Epithelial cell of esophagus (primary cell): ENCODE measurements at regions not wholly inside any gene's neighbourhood (a gene's known extent, or its start where the extent isn't known, plus 50 kb on each side); places are given as distances from the start of the nearest gene placed in this dataset.

Experiments
- DNase-seq: peaks from one replicate; pipeline ENCODE4 v3.0.0; 2010; ENCODE audit warnings: low read depth
- H3K4me3 ChIP-seq: 2 replicates; pipeline ENCODE4 v1.5.1; 2011; ENCODE audit warnings: mild to moderate bottlenecking, low read length, control low read depth
- TF ChIP-seq, protein P1 (sequence below): IDR thresholded peaks from 2 replicates; pipeline ENCODE4 v1.5.1; 2011; ENCODE audit warnings: low read depth, mild to moderate bottlenecking, low read length, control low read depth, inconsistent platforms; ENCODE audit not compliant: insufficient read depth; ENCODE audit errors: missing control alignments

- no peak for DNase-seq
- no peak overlapping the region for H3K4me3 ChIP-seq
- TF ChIP-seq, protein P1, sequence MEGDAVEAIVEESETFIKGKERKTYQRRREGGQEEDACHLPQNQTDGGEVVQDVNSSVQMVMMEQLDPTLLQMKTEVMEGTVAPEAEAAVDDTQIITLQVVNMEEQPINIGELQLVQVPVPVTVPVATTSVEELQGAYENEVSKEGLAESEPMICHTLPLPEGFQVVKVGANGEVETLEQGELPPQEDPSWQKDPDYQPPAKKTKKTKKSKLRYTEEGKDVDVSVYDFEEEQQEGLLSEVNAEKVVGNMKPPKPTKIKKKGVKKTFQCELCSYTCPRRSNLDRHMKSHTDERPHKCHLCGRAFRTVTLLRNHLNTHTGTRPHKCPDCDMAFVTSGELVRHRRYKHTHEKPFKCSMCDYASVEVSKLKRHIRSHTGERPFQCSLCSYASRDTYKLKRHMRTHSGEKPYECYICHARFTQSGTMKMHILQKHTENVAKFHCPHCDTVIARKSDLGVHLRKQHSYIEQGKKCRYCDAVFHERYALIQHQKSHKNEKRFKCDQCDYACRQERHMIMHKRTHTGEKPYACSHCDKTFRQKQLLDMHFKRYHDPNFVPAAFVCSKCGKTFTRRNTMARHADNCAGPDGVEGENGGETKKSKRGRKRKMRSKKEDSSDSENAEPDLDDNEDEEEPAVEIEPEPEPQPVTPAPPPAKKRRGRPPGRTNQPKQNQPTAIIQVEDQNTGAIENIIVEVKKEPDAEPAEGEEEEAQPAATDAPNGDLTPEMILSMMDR: no peak
These were observed 86.1 kb upstream of the PDE10A start for GRCh38 chr6:165749163-165749562.

- no peak overlapping the region for H3K4me3 ChIP-seq
- DNase-seq: no peak
- TF ChIP-seq, protein P1: no peak
These were observed 85.3 kb upstream of the PDE10A start for GRCh38 chr6:165748390-165748789.

DNA sequence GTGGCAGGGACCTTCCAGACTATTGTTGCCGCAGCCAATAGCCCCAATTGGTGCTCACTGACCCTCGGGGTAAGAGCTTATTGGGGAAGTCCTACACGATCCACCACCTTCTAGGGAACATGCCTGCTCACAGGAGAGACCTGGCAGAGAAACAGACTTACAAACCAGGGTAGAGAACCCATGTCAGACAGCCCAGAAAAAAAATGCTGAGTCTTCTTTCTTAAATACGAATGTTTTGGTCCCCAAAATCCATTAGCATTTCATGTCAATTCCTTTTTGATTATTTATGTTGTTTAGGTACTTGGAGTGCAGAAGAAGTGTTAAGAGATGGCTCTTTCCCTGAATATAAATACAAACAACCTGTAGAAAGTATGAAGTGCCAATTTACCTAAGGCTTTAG is 84.9 kb upstream of the PDE10A start:
- no peak overlapping the region for H3K4me3 ChIP-seq
- DNase-seq: no peak
- TF ChIP-seq, protein P1: no peak

GRCh38 chr6:165746331-165746730 is 83.3 kb upstream of the PDE10A start:
- DNase-seq: no peak
- TF ChIP-seq, protein P1: no peak
- H3K4me3 ChIP-seq: no peak overlapping the region

GRCh38 chr6:165745492-165745891 is 82.5 kb upstream of the PDE10A start:
- H3K4me3 ChIP-seq: no peak overlapping the region
- TF ChIP-seq, protein P1: no peak
- DNase-seq: no peak

- H3K4me3 ChIP-seq: no peak overlapping the region
- TF ChIP-seq, protein P1: no peak
- no peak for DNase-seq
These were observed 81.7 kb upstream of the PDE10A start for GRCh38 chr6:165744555-165745228.

- no peak for DNase-seq
- no peak overlapping the region for H3K4me3 ChIP-seq
- TF ChIP-seq, protein P1: no peak
These were observed 80.4 kb upstream of the PDE10A start for GRCh38 chr6:165743366-165743898.
